ENCODE measurements at regions not wholly inside any gene's neighbourhood (a gene's known extent, or its start where the extent isn't known, plus 50 kb on each side); places are given as distances from the start of the nearest gene placed in this dataset.

DNA sequence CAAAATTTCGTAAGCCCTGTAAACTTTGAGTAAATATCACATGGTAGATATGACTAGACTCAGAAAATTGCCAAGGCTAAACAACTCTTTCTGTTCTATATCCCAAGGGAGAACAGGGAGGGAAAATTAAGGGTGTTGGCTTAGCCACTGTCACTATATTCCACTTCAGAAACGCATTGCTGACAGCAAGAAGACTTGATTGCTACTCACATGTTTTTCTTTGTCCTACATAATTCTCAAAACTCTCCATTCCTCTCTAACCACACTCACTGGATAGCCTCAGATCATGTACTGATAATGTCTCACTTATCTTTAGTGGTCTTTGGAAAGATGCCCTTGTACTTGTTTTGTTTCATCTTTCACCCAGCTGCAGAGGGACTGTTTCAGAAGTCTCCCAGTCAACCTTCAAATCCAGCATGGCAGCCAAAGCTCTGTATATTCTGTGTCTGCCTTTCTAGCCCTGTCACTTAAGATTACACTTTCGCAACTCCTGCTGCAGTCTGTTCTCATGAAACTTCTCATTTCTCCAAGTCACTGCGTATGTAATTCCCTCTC, 582.4 kb upstream of the FZD8 start:
- no peak for DNase-seq (ENCODE audit: low spot score)

- no peak for DNase-seq (ENCODE audit: low spot score)
These were observed 579.0 kb upstream of the FZD8 start for GRCh38 chr10:36221101-36221500.

- DNase-seq (ENCODE audit: low spot score): no peak
These were observed 578.1 kb upstream of the FZD8 start for GRCh38 chr10:36220151-36220550.

- DNase-seq (ENCODE audit: low spot score): no peak
These were observed 569.8 kb upstream of the FZD8 start for GRCh38 chr10:36211856-36212255.

GRCh38 chr10:36209480-36209879, 567.4 kb upstream of the FZD8 start:
- DNase-seq (ENCODE audit: low spot score): no peak

GRCh38 chr10:36202881-36203280, 560.8 kb upstream of the FZD8 start:
- DNase-seq (ENCODE audit: low spot score): no peak

- no peak for DNase-seq (ENCODE audit: low spot score)
These were observed 558.5 kb upstream of the FZD8 start for GRCh38 chr10:36200577-36200976.

- no peak for DNase-seq (ENCODE audit: low spot score)
These were observed 556.2 kb upstream of the FZD8 start for GRCh38 chr10:36198322-36198721.

- no peak for DNase-seq (ENCODE audit: low spot score)
These were observed 553.3 kb upstream of the FZD8 start for GRCh38 chr10:36195364-36195763.

GRCh38 chr10:36194276-36194675, 552.2 kb upstream of the FZD8 start:
- DNase-seq (ENCODE audit: low spot score): no peak

- DNase-seq (ENCODE audit: low spot score): no peak
These were observed 548.9 kb upstream of the FZD8 start for GRCh38 chr10:36191009-36191408.

- no peak for DNase-seq (ENCODE audit: low spot score)
These were observed 546.4 kb upstream of the FZD8 start for GRCh38 chr10:36188461-36188860.

DNA sequence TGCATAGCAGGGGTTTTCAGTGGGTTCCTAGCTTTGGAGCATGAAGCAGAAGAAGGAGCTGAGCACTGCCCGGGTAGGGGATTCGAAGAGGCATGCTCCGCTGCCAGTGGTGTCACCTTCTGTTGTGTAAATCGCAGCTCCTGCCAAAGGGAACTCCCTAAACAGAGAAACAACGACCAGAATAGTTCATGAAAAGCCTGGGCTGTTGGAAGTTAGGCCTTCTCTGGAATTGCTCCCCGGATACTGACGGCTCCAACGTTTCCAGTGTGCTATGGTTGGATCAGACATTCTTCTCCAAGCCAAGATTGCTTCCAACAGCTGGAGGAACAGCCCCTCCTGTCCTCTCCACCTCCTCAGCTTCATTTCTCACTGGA, 546.0 kb upstream of the FZD8 start:
- no peak for DNase-seq (ENCODE audit: low spot score)

DNA sequence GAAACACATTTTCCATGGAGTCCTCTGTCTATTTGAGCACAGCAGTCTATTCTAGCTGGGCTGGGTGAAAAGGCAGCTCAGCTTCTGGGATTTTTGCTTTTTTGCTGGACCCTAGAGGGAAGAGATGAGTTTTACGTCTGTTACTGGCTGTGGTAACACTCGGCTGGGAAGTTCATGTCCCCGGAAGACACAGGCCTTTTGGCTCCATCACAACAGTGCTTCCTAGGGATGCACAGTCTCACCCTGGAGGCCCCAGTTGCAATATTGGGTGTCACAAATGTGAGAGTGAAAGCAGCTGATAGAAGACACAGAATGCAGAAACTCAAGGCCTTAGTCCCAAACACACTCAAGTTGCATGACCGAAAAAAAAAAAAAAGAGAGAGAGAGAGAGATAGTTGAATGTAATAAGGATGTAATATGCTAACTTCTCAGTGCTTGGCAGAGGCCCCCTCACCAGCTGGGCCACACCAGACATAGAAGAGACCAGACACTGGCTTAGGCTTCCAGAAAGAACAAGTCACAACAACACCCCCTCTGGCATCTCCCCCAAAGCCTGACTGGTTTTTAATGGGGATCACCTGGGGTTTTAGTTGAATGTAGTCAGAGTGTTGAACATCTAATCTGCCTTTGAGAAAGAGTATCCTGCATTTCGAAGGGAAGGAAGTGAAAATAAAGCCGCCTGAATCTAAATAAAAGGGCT, 545.4 kb upstream of the FZD8 start:
- no peak for DNase-seq (ENCODE audit: low spot score)

DNA sequence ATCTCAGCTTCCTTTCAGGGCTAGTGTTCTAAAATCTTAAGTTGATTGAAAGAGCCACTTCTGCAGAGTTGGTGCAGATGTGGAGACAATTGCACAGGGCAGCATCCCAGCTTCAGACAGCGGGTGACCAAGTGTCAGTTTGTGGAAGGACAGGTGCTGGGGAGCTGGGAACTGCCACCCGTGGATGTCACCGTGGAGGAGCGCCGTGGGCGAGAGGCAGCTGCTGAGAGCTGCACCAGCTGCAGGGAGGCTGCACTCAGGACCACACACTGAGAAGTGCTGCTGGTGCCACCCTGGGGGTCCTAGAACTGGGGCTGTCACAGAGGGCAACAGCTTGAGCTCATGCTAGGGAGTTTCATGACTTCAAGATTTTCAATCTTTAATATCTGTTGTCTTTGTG, 543.0 kb upstream of the FZD8 start:
- DNase-seq (ENCODE audit: low spot score): no peak

DNA sequence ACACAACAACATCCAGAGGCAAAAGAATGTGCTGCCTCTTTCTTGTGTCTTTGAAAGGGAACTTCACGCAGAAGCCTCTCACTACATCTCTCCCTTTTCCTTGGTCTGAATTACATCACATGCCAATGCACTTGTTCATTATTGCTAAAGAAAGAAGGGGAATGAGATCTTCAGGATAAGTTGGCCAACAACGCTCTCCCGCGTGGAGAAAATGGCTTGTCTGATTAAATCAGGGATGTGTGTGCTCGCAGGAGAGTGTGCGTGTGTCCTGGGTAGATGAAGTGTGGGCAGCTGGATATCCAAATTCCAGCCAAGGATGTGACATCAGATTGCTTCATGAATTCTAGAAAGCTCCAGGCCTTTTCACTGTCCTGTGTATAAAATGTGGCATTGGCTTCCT, 541.6 kb upstream of the FZD8 start:
- DNase-seq (ENCODE audit: low spot score): no peak

DNA sequence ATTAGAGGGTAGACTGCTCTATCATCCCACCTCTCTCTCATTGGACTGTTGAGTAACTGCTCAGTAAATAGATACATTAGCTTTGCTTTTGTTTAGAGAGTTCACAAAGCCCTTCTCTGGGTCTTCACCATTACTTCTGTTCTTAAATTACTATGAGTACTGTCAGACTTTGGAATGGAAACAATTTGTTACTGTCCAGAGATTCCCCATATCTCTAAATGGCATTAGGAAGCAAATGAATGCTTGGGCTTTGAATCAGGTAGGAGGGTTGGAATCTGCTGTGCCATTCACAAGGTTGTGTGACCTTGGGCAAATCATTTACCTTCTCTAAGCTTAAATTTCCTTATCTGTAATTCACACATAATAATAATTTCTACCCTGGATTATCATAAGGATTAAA, 541.0 kb upstream of the FZD8 start:
- no peak for DNase-seq (ENCODE audit: low spot score)

DNA sequence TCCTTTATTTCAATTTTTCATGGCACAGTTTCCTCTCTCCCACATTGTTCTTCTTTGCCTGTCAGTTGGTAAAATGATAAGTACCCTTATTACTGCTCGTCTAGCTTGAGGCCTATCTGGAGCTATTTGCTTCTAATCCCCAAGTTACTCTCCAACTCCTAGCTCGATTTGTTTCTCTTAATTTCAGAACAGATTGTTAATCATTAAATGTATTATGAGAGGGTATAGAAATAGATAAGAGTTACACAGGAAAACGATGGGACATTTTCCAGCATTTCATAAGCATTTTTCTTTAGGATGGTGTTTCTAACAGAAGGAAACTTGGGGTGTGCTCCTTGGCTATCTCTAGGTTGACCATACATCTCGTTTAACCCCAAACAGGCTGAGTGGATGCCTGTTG, 540.5 kb upstream of the FZD8 start:
- no peak for DNase-seq (ENCODE audit: low spot score)

GRCh38 chr10:36182179-36182566, 540.1 kb upstream of the FZD8 start:
- DNase-seq (ENCODE audit: low spot score): no peak

GRCh38 chr10:36181426-36182178, 539.5 kb upstream of the FZD8 start:
- DNase-seq (ENCODE audit: low spot score): no peak

DNA sequence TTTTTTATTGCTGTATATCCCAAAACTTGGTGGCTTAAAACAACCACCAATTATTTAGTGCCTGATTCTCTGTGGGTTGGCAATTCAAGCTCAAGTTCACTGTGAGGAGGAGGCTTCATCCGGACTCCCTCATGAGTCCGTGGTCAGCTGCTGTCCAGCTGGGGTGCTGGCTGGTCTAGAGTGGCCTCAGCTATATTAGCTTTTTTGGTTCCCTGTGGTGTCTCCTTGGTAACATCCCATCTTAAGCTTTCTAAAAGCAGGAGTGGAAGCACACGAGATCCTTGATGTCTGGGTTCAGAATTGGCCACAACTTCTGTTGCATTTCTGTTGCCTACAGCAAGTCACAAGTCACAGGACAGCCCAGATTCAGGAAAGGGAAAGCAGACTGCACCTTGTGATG, 536.5 kb upstream of the FZD8 start:
- DNase-seq (ENCODE audit: low spot score): no peak

DNA sequence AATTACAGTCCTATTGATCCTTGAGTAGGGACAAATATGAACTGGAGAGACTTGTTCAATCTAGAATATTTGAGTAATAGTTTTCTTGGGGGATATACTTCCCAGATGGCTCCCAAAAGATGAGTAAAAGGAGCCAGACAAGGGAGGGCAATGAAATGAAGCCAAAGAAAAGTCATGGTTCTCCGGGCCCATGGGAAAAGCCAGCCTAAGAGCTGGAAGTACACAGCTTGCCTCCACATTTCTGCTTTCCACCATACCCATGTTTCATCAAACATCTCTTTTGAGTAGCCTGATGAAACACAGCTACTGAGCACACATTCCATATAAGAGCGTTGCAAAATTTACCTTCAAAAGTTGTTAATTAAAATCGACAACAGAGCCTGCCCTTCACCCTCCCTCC, 535.0 kb upstream of the FZD8 start:
- no peak for DNase-seq (ENCODE audit: low spot score)

DNA sequence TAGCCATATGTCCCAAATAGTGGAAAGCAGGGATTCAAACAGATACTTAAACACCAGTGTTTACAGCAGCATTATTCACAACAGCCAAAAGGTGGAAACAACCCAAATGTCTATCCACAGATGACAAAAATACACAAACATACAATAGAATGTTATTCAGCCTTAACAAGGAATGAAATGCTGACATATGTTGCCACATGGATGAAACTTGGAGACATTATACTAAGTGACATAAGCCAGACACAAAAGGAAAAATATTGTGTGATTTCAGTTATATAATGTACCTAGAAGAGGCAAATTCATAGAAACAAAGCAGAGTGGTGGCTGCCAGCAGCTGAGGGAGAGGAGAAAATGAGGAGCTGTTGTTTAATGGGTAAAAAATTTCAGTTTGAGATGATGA, 533.9 kb upstream of the FZD8 start:
- DNase-seq (ENCODE audit: low spot score): no peak

- no peak for DNase-seq (ENCODE audit: low spot score)
These were observed 531.3 kb upstream of the FZD8 start for GRCh38 chr10:36173364-36173763.
